Kidney (tissue), 13 donors: ENCODE measurements at regions not wholly inside any gene's neighbourhood (a gene's known extent, or its start where the extent isn't known, plus 50 kb on each side); places are given as distances from the start of the nearest gene placed in this dataset.

Source experiments
- DNase-seq, 5 donors: peaks; one replicate each; pipeline ENCODE4 v3.0.0-alpha.2; 2013 to 2020
- FAIRE-seq: peaks from 2 replicates; lab custom pipeline; 2012; peaks lifted over from hg19 to GRCh38; lab: Jason Lieb, UNC
- H3K27ac ChIP-seq, 2 donors: one replicate each; pipeline ENCODE4 v1.7.0; 2013; ENCODE audit warnings: low read depth in 2 of 2, low read length in 2 of 2, inconsistent platforms in 1 of 2
- H3K27me3 ChIP-seq: one replicate; pipeline ENCODE4 v1.7.1; 2013; ENCODE audit warnings: low read length, inconsistent platforms; ENCODE audit not compliant: control insufficient read depth, insufficient read depth
- H3K36me3 ChIP-seq, 3 donors: one replicate each; pipeline versions ENCODE4 v1.7.0 to v1.7.1; 2013; ENCODE audit warnings: low read length in 3 of 3, control low read depth in 1 of 3, inconsistent platforms in 1 of 3; ENCODE audit not compliant: insufficient read depth in 3 of 3, control insufficient read depth in 2 of 3
- H3K4me1 ChIP-seq, 3 donors: one replicate each; pipeline versions ENCODE4 v1.7.0 to v1.7.1; 2013; ENCODE audit warnings: low read length in 3 of 3, inconsistent platforms in 1 of 3, low read depth in 1 of 3; ENCODE audit not compliant: control insufficient read depth in 2 of 3, insufficient read depth in 2 of 3
- H3K4me3 ChIP-seq, 3 donors: one replicate each; pipeline versions ENCODE4 v1.7.0 to v1.8.1; 2013; ENCODE audit warnings: low read length in 3 of 3, control low read depth in 1 of 3, inconsistent platforms in 1 of 3
- H3K9ac ChIP-seq, 3 donors: one replicate each; pipeline versions ENCODE4 v1.7.0 to v1.7.1; 2013; ENCODE audit warnings: low read length in 3 of 3, control low read depth in 1 of 3, inconsistent platforms in 1 of 3
- H3K9me3 ChIP-seq, 3 donors: one replicate each; pipeline versions ENCODE4 v1.7.0 to v1.7.1; 2013; ENCODE audit warnings: low read length in 3 of 3, control low read depth in 1 of 3, inconsistent platforms in 1 of 3; ENCODE audit not compliant: control insufficient read depth in 2 of 3, insufficient read depth in 1 of 3
- intact Hi-C: fragments of 100-400 bp; cut with DNase I; formaldehyde crosslinking; loops from one replicate; pipeline ENCODE4 v1.11.1; 2022
- TF ChIP-seq, protein P1 (sequence below): IDR thresholded peaks from 3 replicates; pipeline ENCODE4 v1.5.1; 2012; ENCODE audit warnings: mild to moderate bottlenecking, moderate library complexity, borderline replicate concordance; ENCODE audit not compliant: insufficient read depth; ENCODE audit errors: extremely low read depth
- donor health status: control.
- donor health status: control.
- donor health status: control.
- donor health status: control.
- donor health status: control.
- donor health status: DM: yes; HTN: yes; CAD: no.
- donor health status: Normal renal cell carcinoma (clear cell type).

DNA sequence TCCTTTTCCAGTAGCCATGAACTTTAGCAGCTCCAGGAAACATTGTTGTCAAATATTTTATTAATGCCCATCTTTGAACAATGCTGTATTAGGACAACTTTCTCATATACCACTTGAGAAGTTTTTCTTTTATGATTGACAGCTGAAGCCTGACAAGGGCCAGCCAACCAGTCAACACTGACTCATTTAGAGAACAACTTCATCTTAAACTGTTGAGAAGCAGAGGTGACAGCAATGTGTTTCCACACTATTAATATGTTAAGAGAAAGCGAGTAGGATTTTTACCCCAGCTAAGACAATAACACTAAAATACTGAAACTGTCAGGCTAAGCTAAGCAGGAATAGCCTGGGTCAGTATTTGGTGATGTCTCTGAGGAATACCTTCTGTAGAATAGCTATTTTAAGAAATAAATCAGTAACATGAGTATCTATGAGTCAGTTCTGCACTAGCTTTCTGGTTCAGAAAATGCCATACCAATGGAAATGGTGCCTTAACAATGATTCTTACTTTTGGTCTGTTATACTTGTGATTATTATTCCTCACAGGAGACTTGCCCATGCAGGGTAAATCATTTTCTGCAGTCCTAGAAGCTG is 168.8 kb upstream of the POT1 start:
- H3K4me1 ChIP-seq = no peaks in the 10 kb centered on the region
- H3K36me3 ChIP-seq = no peaks in the 10 kb centered on the region
- TF ChIP-seq, protein P1, sequence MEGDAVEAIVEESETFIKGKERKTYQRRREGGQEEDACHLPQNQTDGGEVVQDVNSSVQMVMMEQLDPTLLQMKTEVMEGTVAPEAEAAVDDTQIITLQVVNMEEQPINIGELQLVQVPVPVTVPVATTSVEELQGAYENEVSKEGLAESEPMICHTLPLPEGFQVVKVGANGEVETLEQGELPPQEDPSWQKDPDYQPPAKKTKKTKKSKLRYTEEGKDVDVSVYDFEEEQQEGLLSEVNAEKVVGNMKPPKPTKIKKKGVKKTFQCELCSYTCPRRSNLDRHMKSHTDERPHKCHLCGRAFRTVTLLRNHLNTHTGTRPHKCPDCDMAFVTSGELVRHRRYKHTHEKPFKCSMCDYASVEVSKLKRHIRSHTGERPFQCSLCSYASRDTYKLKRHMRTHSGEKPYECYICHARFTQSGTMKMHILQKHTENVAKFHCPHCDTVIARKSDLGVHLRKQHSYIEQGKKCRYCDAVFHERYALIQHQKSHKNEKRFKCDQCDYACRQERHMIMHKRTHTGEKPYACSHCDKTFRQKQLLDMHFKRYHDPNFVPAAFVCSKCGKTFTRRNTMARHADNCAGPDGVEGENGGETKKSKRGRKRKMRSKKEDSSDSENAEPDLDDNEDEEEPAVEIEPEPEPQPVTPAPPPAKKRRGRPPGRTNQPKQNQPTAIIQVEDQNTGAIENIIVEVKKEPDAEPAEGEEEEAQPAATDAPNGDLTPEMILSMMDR = no peak
- no peak overlapping the region for H3K4me3 ChIP-seq
- H3K9ac ChIP-seq = no peak overlapping the region
- H3K27ac ChIP-seq = no peak overlapping the region
- DNase-seq = peak in 1 of 5 donors; percentile 2
- no peaks in the 10 kb centered on the region for H3K9me3 ChIP-seq
- no peaks in the 10 kb centered on the region for H3K27me3 ChIP-seq
- no peak for FAIRE-seq
- intact Hi-C loops = no loop called here

DNA sequence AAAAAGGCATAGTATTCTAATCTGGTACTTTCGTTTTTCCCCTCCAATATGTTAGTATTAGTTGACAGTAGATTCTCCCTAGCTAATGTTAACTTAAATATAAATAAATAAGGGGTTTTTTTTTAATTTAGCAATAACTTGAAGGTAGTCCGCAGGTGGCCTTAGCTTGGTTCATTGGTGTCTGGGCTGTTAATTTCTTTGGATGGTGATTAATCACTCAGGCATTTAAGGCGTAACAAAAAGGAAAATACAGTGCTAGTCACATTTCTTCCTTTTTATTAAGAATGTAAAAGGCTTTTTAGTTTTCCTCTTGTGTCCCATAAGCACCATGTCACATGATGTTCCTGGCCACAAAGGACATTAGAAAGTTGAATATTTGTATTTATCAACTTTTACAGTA is 161.0 kb upstream of the POT1 start:
- intact Hi-C loops = no loop called here
- no peak for FAIRE-seq

DNA sequence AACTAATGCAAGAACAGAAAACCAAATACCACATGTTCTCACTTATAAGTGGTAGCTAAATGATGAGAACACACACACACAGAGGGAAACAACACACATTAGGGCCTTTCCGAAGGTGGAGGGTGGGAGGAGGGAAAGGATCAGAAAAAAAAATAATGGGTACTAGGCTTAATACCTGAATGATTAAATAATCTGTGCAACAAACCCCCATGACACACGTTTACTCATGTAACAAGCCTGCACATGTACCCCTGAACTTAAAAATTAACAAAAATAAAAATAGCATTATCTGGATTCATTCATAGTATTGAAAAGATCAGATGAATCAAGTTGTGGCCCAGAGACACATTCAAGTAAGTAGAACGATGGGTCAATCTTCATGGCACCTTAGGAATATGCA is 159.5 kb upstream of the POT1 start:
- no peak for FAIRE-seq
- Histone ChIP-seq H3K9me3 (no peaks in the 10 kb centered on the region), H3K27me3 (no peaks in the 10 kb centered on the region), H3K36me3 (no peaks in the 10 kb centered on the region), H3K27ac (no peak overlapping the region), H3K4me3 (no peak overlapping the region), H3K4me1 (no peaks in the 10 kb centered on the region), H3K9ac (no peak overlapping the region)
- intact Hi-C loops = no loop called here
- no peak for DNase-seq
- TF ChIP-seq, protein P1 = no peak

More for the DNA sequence above, 161.0 kb upstream of the POT1 start:
- H3K27me3 ChIP-seq = no peaks in the 10 kb centered on the region
- no peaks in the 10 kb centered on the region for H3K36me3 ChIP-seq
- no peaks in the 10 kb centered on the region for H3K4me1 ChIP-seq
- H3K9me3 ChIP-seq = no peaks in the 10 kb centered on the region
- DNase-seq = no peak
- H3K9ac ChIP-seq = no peak overlapping the region
- no peak overlapping the region for H3K4me3 ChIP-seq
- TF ChIP-seq, protein P1 = no peak
- H3K27ac ChIP-seq = no peak overlapping the region

DNA sequence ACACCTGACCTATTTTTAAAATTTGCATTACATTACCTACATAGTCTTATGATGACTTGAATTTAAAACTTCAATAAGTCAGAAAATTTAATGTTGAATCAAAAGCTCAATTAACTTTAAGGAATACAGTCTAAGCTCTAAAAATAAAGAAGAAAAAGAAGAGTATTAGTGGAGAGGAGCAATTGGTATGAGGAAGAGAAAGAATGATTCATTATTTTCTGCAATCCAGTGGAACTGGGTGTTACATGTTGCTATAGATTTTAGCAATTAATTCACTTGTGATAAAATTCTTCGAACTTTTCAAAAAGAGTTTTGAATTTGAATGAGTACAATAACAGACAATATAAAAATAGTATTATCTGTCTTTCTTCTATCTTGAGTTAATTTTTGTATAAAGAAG is 158.9 kb upstream of the POT1 start:
- H3K27me3 ChIP-seq = no peaks in the 10 kb centered on the region
- no peak overlapping the region for H3K4me3 ChIP-seq
- H3K27ac ChIP-seq = no peak overlapping the region
- DNase-seq = no peak
- no peaks in the 10 kb centered on the region for H3K9me3 ChIP-seq
- H3K36me3 ChIP-seq = no peaks in the 10 kb centered on the region
- no peak for FAIRE-seq
- no peaks in the 10 kb centered on the region for H3K4me1 ChIP-seq
- TF ChIP-seq, protein P1 = no peak
- intact Hi-C loops = no loop called here
- H3K9ac ChIP-seq = no peak overlapping the region
